HEK293T (cell line): ENCODE measurements at regions not wholly inside any gene's neighbourhood (a gene's known extent, or its start where the extent isn't known, plus 50 kb on each side); places are given as distances from the start of the nearest gene placed in this dataset.

Experiments
- ARNT ChIP-seq: fragments of 450-650 bp; IDR thresholded peaks from 2 replicates; pipeline ENCODE4 v1.6.1; 2017; ENCODE audit warnings: mild to moderate bottlenecking
- BHLHE40 ChIP-seq: fragments of 450-650 bp; IDR thresholded peaks from 2 replicates; pipeline ENCODE4 v1.6.1; 2016; ENCODE audit warnings: mild to moderate bottlenecking, moderate library complexity, borderline replicate concordance
- ELF4 ChIP-seq: fragments of 450-650 bp; IDR thresholded peaks from 2 replicates; pipeline ENCODE4 v1.6.1; 2017; ENCODE audit warnings: antibody characterized with exemption
- FOXA1 ChIP-seq: fragments of 450-650 bp; IDR thresholded peaks from 2 replicates; pipeline ENCODE4 v1.6.1; 2016; ENCODE audit warnings: mild to moderate bottlenecking
- FOXK2 ChIP-seq: fragments of 450-650 bp; IDR thresholded peaks from 2 replicates; pipeline ENCODE4 v1.6.1; 2016; ENCODE audit warnings: mild to moderate bottlenecking
- FOXM1 ChIP-seq: fragments of 450-650 bp; IDR thresholded peaks from 2 replicates; pipeline ENCODE4 v1.6.1; 2017; ENCODE audit warnings: mild to moderate bottlenecking, borderline replicate concordance
- HDGF ChIP-seq: fragments of 450-650 bp; IDR thresholded peaks from 2 replicates; pipeline ENCODE4 v1.6.1; 2017; ENCODE audit warnings: antibody characterized with exemption, borderline replicate concordance
- PKNOX1 ChIP-seq: fragments of 450-650 bp; IDR thresholded peaks from 2 replicates; pipeline ENCODE4 v1.6.1; 2016
- SP1 ChIP-seq: fragments of 450-650 bp; IDR thresholded peaks from 2 replicates; pipeline ENCODE4 v1.6.1; 2017
- SUZ12 ChIP-seq: fragments of 450-650 bp; IDR thresholded peaks from 2 replicates; pipeline ENCODE4 v1.6.1; 2016; ENCODE audit warnings: mild to moderate bottlenecking

- TF ChIP-seq ELF4 (no peak), FOXA1 (no peak), SUZ12 (no peak), FOXM1 (no peak), ARNT (no peak), FOXK2 (no peak), PKNOX1 (no peak), SP1 (no peak), BHLHE40 (no peak), HDGF (no peak)
Measured at GRCh38 chr13:53343361-53343744, 314.7 kb downstream of the OLFM4 start.
